ENCODE measurements at regions not wholly inside any gene's neighbourhood (a gene's known extent, or its start where the extent isn't known, plus 50 kb on each side); places are given as distances from the start of the nearest gene placed in this dataset.

DNA sequence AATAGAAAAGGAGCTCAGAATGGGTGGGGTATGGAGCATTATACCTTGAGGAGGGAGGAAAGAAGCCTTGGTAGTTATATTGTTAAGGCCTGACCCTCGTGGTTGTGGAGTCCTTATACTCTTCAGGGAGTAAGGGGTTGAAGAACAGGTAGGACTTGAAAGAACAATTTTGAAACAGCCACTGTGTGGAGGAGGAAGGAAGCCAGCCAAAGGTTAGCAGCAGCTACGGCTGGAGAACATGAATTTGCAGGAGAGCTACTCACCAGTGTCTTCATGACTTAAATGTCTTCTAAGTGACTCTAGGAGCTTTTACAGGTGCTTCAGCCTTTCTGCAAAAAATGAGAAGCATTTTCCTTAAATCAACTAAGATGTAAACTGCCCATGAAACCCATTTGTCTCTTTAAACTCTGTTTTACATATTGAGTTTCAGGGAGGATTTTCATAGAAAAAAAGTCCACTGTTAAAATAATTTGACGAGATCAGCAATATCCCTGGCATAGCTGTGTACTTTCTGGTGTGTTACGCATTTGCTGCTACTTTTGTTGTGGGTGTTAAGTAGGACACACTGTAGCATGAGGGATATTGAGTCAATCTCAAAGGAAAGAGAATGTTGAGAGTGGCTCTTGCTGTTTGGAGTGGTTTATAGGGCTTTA, 110.6 kb upstream of the ELL2 start:
- DNase-seq (ENCODE audit: low read depth in 2 of 2) = no peak

DNA sequence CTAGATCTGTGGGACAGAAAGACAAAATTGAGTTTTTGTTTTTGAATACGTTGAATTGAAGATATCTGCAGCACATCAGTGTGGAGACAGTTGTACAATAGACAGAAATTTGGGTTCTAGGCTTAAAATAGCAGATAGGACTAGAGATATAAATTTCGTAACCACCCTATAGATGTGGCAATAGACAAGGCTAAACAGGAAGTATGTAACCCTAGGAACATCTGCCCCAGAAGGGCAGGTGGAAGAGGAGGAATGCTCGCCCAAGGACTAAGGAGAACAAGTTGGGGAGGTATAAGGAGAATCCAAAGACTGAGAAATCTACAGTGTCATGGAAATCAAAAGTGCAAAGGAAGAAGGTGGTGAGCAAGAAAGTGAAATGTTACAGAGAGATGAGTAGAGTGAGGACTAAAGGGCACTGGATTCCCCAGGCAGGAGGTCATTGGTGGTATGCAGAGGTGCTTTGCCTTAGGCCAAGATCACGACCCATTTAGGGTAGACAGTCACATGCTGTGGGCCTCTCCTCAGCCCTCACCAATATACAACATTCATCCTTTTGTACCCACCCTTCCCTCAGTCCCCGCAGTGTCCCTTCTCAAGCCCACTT, 109.1 kb upstream of the ELL2 start:
- no peak for DNase-seq (ENCODE audit: low read depth in 2 of 2)

GRCh38 chr5:96067894-96068614, 106.4 kb upstream of the ELL2 start:
- DNase-seq (ENCODE audit: low read depth in 2 of 2) = no peak

- DNase-seq (ENCODE audit: low read depth in 2 of 2) = no peak
These were observed 105.6 kb upstream of the ELL2 start for GRCh38 chr5:96067251-96067650.

- no peak for DNase-seq (ENCODE audit: low read depth in 2 of 2)
These were observed 104.7 kb upstream of the ELL2 start for GRCh38 chr5:96066386-96066719.

DNA sequence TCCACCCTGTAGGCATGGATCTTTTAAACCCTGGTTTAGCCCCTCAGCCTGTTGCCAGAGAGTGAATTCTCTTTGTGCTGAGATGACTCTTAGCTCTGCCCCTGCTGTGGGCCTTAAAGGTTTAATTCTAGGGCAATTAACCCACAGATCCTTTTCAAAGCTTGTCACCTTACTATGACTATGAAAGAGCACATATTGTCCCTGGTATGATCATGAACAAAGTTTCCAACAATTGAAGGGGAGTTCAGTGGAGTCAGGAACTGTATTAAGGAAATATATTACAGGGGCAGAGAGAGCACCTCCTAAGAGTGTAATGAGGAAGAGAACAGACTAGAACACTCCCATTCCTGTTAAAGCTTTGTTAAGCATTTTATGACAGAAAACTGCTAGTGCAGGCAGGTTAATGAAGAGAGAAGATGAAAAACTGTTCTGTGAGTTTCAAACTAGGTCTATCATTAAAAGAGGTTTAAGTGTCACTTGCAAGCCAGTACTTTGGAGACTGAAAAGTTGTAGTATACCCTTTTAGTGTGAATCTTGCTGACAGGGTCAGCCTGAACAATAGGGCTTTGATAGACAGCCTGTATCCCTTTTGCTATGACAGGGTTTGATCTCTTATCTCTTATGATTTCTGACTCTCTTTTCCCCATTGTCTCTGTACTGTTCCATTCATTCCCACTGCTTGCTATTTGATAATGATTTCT, 104.2 kb upstream of the ELL2 start:
- DNase-seq (ENCODE audit: low read depth in 2 of 2) = no peak

GRCh38 chr5:96064877-96065276, 103.2 kb upstream of the ELL2 start:
- DNase-seq (ENCODE audit: low read depth in 2 of 2) = no peak

DNA sequence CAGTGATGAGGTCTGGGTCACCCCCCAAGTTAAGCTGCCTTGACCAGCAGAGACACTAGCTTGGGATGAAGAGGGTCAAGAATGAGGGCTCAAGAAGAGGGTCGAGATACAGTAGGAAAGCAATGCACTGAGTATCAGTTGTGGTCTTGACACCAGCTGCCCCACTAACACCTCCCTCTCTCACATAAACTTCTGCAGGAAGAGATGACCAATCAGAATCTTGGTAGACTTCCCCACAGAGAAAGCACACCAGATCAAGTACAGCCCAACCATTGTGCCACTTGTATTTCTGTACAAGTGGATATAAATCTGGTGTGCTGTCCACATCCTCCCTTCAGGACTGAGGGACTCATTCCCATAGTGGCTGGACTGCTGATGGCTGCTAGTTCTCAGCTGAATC, 101.2 kb upstream of the ELL2 start:
- DNase-seq (ENCODE audit: low read depth in 2 of 2) = no peak

- DNase-seq (ENCODE audit: low read depth in 2 of 2) = no peak
These were observed 96.4 kb upstream of the ELL2 start for GRCh38 chr5:96058084-96058483.

DNA sequence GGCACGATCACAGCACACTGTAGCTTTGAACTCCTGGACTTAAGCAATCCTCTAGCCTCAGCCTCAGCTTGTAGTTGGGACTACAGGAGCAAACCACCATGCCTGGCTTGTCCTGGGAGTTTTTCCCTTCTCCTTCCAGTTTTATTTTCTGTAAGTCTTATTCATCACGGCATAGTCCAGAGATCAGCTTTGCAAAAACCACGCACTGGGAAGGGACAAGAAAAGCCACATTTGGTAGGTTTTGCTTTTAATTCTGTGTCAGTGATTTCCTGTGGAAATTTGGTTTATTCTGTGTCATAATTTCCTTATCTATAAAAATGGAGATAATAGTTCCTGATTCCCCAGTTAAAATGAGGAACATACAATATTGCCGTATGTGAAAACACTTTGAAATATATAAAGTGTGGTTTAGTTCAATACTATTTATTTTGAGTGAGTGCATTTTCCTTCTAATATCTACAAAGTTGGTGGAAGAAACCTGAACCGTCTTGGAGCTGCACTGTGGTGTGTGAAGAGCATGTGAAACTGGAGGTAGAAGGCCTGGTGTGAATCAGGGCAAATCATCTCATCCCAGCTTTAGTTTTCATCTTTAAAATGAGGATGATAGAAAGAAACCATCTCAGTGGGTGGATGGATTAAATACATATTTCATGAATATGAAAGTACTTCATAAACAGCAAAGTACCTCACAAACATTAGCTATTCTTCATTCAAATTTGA, 92.8 kb upstream of the ELL2 start:
- no peak for DNase-seq (ENCODE audit: low read depth in 2 of 2)

DNA sequence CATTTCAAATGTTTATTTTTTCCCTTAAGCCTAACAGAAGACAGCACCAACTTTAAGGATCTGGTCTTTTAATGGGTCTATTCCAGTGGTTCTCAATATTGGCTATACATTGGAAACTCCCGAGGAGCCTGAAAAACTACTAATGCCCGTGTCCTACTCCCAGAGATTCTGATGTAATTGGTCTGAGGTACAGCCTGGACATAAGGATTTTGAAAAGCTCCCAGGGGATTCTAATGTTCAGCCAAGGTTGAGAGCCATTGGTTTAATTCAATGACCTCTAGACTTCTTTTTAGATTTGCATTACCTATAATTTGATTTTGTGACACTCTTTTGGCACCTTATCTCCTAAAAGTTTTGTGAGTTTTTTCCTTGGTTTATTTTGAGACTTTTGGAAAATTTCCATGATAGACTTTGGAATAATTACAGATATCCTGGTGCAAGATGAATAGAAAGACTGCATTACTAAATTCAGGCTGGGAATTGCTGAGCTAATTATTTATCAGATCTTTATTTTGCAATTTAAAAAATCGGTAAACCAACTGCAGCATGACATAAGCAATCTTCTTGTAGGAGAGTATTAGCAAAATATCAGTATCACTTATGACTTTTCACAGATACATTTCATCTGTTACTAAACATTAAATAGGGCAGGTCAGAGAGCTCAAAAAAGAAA, 91.5 kb upstream of the ELL2 start:
- no peak for DNase-seq (ENCODE audit: low read depth in 2 of 2)

DNA sequence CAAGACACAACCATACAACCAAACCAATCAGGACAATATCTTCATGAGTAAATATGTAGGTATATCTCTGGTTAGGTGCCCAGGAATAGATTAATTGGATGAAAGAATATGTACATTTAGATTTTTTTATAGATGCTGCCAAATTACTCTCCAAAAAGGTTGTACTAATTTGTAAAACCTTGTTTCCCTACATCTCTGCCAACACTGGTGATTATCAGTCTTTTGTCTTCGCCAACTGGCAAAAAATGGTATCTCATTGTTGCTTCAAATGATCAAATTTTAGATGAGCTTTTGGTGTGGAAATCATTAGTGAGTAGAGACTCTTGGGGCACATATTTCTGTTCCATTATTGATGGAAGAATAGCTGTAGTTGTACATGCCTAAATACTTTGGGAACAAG, 90.7 kb upstream of the ELL2 start:
- no peak for DNase-seq (ENCODE audit: low read depth in 2 of 2)

DNA sequence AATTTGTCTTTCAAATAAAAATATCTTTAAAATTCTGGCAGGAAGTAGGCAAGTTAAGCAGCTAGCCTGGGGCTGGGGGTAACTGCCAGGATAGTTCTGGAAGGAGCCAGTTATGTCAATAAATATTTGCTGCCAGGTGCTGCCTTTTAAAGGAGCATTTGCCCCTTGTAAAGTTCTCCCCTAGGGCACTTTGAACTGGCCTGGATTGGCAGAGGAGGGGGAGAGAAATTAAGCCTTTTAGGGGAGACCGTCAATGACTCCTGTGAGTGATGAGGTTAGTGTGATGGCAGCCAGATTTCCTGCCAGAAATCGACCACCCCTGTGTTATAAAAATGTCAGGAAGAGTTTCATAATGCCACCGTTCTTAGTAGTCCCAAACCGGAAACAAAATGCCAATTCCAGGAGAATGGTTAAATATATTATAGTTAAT, 89.8 kb upstream of the ELL2 start:
- no peak for DNase-seq (ENCODE audit: low read depth in 2 of 2)

- DNase-seq (ENCODE audit: low read depth in 2 of 2) = no peak
These were observed 88.7 kb upstream of the ELL2 start for GRCh38 chr5:96050273-96050880.

- no peak for DNase-seq (ENCODE audit: low read depth in 2 of 2)
These were observed 88.0 kb upstream of the ELL2 start for GRCh38 chr5:96049398-96050272.

GRCh38 chr5:96048763-96049162, 87.1 kb upstream of the ELL2 start:
- DNase-seq (ENCODE audit: low read depth in 2 of 2) = no peak

DNA sequence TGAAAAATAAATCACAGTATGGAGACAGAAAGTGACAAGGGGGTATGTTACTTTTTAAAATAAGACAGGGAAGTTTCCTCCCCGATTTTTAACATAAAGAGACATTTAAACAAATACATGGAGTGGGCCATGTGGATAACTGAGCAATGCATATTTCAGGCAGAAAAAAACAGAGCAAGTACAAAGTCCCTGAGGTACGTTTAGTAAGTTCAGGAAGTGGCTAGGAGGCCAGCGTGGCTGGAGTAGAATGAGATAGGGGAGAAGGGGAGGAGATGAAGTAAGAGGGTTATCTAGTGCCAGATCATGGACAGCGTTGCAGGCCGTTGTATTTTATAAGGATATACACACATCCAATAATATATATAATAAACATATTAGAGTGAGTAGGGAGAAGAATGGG, 84.2 kb upstream of the ELL2 start:
- no peak for DNase-seq (ENCODE audit: low read depth in 2 of 2)

- DNase-seq (ENCODE audit: low read depth in 2 of 2) = no peak
These were observed 81.8 kb upstream of the ELL2 start for GRCh38 chr5:96043446-96043845.

DNA sequence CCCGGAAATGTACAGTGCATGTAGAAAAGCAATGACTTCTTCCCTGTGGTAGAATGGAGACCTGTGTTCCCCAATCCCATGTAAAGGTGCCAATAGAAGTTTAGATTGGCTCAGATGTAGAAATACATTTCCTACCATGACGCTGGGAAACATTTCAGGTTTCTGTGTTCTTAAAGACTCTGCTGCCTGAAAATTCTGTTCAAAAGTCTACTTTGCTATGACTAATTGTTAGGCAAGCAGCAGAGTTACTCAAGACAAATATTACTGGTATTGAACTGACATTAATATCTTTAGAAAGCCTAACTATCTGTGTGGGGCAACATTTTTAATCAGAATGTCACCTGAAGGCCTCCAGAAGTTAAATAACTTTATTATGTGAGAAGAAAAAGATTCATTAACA, 75.5 kb upstream of the ELL2 start:
- DNase-seq (ENCODE audit: low read depth in 2 of 2) = no peak

DNA sequence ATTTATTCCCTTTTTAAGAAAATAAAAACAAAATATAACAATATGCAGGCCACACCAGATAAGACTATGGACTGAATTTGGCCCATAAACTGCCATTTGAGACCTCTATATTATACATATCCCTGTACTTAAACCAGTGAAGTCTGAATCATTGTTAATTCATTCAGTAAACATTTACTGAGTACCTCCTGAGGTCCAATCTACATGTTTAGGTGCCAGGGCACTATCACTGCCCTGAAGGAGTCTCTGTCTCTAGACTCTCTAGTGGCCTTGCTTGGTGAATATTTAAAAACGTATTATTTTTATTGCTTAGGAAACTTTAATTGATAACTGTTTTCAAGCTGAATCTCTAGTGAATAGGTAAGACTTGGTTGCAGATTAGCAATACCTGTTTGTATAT, 74.7 kb upstream of the ELL2 start:
- no peak for DNase-seq (ENCODE audit: low read depth in 2 of 2)

All from activated CD8-positive, alpha-beta memory T cell treated with anti-CD3 and anti-CD28 coated beads for 4 hours (primary cell).